Naive thymus-derived CD4-positive, alpha-beta T cell (primary cell): ENCODE measurements at regions not wholly inside any gene's neighbourhood (a gene's known extent, or its start where the extent isn't known, plus 50 kb on each side); places are given as distances from the start of the nearest gene placed in this dataset.

ENCODE experiments used
- ATAC-seq: fragments of 150-1000 bp; cut with Tn5 transposase; 2 replicates; pipeline ENCODE4 v1.10.0; 2021; ENCODE audit warnings: mild to moderate bottlenecking, moderate library complexity
- CTCF ChIA-PET: fragments of 350-600 bp; sonication (Branson Sonifier 250); formaldehyde crosslinking; loops from one replicate; lab custom pipeline; 2021; ENCODE audit warnings: antibody characterized with exemption; lab: Charles Lee
- POLR2A ChIA-PET: fragments of 350-600 bp; sonication (Branson Sonifier 250); formaldehyde crosslinking; loops from one replicate; lab custom pipeline; 2021; ENCODE audit warnings: antibody characterized with exemption, inconsistent platforms; lab: Charles Lee
- DNase-seq, 9 donors: peaks; one replicate each; pipeline versions ENCODE4 v3.0.0 to v3.0.0-alpha.2; 2020 to 2022; ENCODE audit warnings: mixed read lengths in 1 of 9
- H3K27ac ChIP-seq: one replicate; pipeline ENCODE4 v1.7.0; 2013; ENCODE audit warnings: mild to moderate bottlenecking, low read depth, low read length, moderate library complexity
- H3K27me3 ChIP-seq, 2 donors: one replicate each; pipeline ENCODE4 v1.7.0; 2013; ENCODE audit warnings: low read length in 2 of 2, mild to moderate bottlenecking in 2 of 2, moderate library complexity in 2 of 2; ENCODE audit not compliant: control insufficient read depth in 2 of 2, insufficient read depth in 2 of 2
- H3K36me3 ChIP-seq, 3 experiments: 1 replicate in 2 of 3; 2 replicates in 1 of 3; pipeline ENCODE4 v1.7.0; 2013; ENCODE audit warnings: low read length in 3 of 3, mild to moderate bottlenecking in 3 of 3, moderate library complexity in 1 of 3; ENCODE audit not compliant: insufficient read depth in 3 of 3, control insufficient read depth in 2 of 3
- H3K4me1 ChIP-seq, 2 donors: one replicate each; pipeline ENCODE4 v1.7.0; 2013; ENCODE audit warnings: low read length in 2 of 2, mild to moderate bottlenecking in 2 of 2, moderate library complexity in 1 of 2; ENCODE audit not compliant: control insufficient read depth in 2 of 2, insufficient read depth in 2 of 2
- H3K4me3 ChIP-seq: 2 replicates; pipeline ENCODE4 v1.7.0; 2013; ENCODE audit warnings: mild to moderate bottlenecking, low read length
- H3K9me3 ChIP-seq, 3 experiments: 1 replicate in 2 of 3; 2 replicates in 1 of 3; pipeline ENCODE4 v1.7.0; 2013; ENCODE audit warnings: low read length in 3 of 3; ENCODE audit not compliant: control insufficient read depth in 2 of 3
- H3K27ac Mint-ChIP-seq, 9 donors: one replicate each; pipeline ENCODE4 v1.8.0; 2020 to 2022; ENCODE audit warnings: mixed read lengths in 9 of 9, mild to moderate bottlenecking in 8 of 9, moderate library complexity in 5 of 9, inconsistent platforms in 2 of 9
- H3K27me3 Mint-ChIP-seq, 5 donors: one replicate each; pipeline ENCODE4 v1.8.0; 2021 to 2022; ENCODE audit warnings: mixed read lengths in 5 of 5, mild to moderate bottlenecking in 1 of 5
- H3K36me3 Mint-ChIP-seq, 5 donors: one replicate each; pipeline ENCODE4 v1.8.0; 2020 to 2022; ENCODE audit warnings: mixed read lengths in 5 of 5, mild to moderate bottlenecking in 3 of 5, inconsistent platforms in 1 of 5
- H3K4me1 Mint-ChIP-seq, 7 donors: one replicate each; pipeline ENCODE4 v1.8.0; 2020 to 2022; ENCODE audit warnings: mixed read lengths in 7 of 7, mild to moderate bottlenecking in 3 of 7, inconsistent platforms in 1 of 7
- H3K4me3 Mint-ChIP-seq, 10 donors: one replicate each; pipeline ENCODE4 v1.8.0; 2020 to 2022; ENCODE audit warnings: mild to moderate bottlenecking in 10 of 10, mixed read lengths in 10 of 10, moderate library complexity in 6 of 10, inconsistent platforms in 2 of 10
- H3K9me3 Mint-ChIP-seq, 11 donors: one replicate each; pipeline ENCODE4 v1.8.0; 2020 to 2022; ENCODE audit warnings: mixed read lengths in 11 of 11, mild to moderate bottlenecking in 4 of 11, inconsistent platforms in 1 of 11, moderate library complexity in 1 of 11
- intact Hi-C, 2 donors: fragments of 100-400 bp; cut with micrococcal nuclease; formaldehyde crosslinking; loops; one replicate each; pipeline ENCODE4 v1.15.1; 2023

DNA sequence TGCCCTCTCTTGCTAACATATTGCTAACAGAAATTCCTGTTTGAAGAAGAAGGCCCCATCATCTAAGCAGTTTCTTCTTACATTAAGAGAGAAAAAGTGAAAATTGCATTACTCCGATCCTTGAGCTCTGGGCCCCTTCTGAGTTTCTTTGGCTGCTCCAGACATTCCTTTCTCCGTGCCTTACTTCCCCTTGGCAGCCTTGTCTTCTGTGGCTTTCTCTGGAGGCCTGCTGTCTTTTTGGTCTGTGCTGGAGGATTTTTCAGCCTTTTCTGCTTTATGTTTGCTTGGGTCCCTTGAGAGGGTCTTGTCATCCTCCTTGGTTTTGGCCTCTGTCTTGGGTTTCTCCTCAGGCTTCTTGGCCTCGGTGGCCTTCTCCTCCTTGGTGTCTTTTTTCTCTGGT is 378.8 kb upstream of the CHD6 start:
- no peak for ATAC-seq
- H3K4me1 ChIP-seq: no peaks in the 10 kb centered on the region
- H3K27ac Mint-ChIP-seq: no peak overlapping the region
- intact Hi-C loops: no loop called here
- no peaks in the 10 kb centered on the region for H3K36me3 ChIP-seq
- H3K4me3 ChIP-seq: no peak overlapping the region
- ChIA-PET CTCF (no interaction called here), POLR2A (no interaction called here)
- no peak overlapping the region for H3K4me3 Mint-ChIP-seq
- H3K27ac ChIP-seq: no peak overlapping the region
- H3K27me3 ChIP-seq: no peaks in the 10 kb centered on the region
- no peaks in the 10 kb centered on the region for H3K4me1 Mint-ChIP-seq
- H3K9me3 ChIP-seq: no peaks in the 10 kb centered on the region
- peaks cover 0 to 9% (median 0%) of the 10 kb centered on the region in 5 donors for H3K36me3 Mint-ChIP-seq
- peaks cover 0 to 15% (median 5%) of the 10 kb centered on the region in 5 donors for H3K27me3 Mint-ChIP-seq
- no peak for DNase-seq
- H3K9me3 Mint-ChIP-seq: peaks cover 3 to 30% (median 9%) of the 10 kb centered on the region in 11 donors

DNA sequence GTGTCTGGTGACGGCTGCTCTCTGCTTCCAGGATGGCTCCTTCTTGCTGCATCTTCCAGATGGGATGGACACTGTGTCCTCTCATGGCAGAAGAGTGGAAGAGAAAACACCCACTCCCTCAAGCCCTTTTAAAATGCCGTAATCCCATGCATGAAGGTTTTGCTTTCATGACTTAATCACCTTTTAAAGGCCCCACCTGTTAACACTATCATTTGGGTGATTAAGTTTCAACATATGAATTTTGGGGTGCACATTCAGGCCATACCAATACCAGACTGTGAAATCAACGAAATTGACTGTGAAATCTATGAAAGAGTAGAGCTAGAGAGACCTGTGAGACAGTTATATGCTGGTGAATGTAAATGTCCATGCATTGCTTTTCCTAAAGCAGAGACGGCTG is 374.3 kb upstream of the CHD6 start:
- POLR2A ChIA-PET: no interaction called here
- Mint-ChIP-seq H3K9me3 (peaks cover 0 to 12% (median 2%) of the 10 kb centered on the region in 11 donors), H3K27ac (no peak overlapping the region), H3K4me1 (no peaks in the 10 kb centered on the region), H3K4me3 (no peak overlapping the region), H3K27me3 (peaks cover 0 to 11% (median 3%) of the 10 kb centered on the region in 5 donors), H3K36me3 (no peaks in the 10 kb centered on the region)
- Histone ChIP-seq H3K9me3 (no peaks in the 10 kb centered on the region), H3K4me3 (no peak overlapping the region), H3K27ac (no peak overlapping the region), H3K4me1 (no peaks in the 10 kb centered on the region), H3K27me3 (no peaks in the 10 kb centered on the region), H3K36me3 (no peaks in the 10 kb centered on the region)
- intact Hi-C loops: no loop called here
- ATAC-seq: no peak
- DNase-seq: no peak
- CTCF ChIA-PET: no interaction called here

DNA sequence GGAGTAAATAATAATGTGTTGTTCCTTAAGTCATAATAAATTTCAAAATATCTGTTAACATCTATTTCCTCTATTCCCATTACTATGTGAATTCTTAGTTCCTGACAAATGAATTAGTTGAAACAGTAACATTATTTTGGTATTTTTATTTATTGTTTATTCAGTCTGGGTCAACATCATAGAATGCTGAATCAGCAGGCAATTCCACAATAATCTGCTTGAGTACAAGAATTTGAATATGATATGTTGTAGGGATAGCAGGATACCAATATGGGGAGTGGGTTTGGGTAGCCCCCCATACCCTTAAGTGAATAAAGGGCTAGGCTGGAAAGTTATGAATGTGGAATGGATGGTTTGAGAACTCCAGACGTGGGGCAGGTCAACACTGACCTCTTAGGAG is 373.2 kb upstream of the CHD6 start:
- intact Hi-C loops: no loop called here
- Mint-ChIP-seq H3K27ac (no peak overlapping the region), H3K36me3 (no peaks in the 10 kb centered on the region), H3K27me3 (peaks cover 0 to 11% (median 0%) of the 10 kb centered on the region in 5 donors), H3K4me1 (no peaks in the 10 kb centered on the region), H3K9me3 (peaks cover 0 to 12% (median under 1%) of the 10 kb centered on the region in 11 donors), H3K4me3 (no peak overlapping the region)
- Histone ChIP-seq H3K9me3 (no peaks in the 10 kb centered on the region), H3K27me3 (no peaks in the 10 kb centered on the region), H3K27ac (no peak overlapping the region), H3K4me3 (no peak overlapping the region), H3K4me1 (no peaks in the 10 kb centered on the region), H3K36me3 (no peaks in the 10 kb centered on the region)
- CTCF ChIA-PET: no interaction called here
- no peak for DNase-seq
- POLR2A ChIA-PET: no interaction called here
- ATAC-seq: no peak

DNA sequence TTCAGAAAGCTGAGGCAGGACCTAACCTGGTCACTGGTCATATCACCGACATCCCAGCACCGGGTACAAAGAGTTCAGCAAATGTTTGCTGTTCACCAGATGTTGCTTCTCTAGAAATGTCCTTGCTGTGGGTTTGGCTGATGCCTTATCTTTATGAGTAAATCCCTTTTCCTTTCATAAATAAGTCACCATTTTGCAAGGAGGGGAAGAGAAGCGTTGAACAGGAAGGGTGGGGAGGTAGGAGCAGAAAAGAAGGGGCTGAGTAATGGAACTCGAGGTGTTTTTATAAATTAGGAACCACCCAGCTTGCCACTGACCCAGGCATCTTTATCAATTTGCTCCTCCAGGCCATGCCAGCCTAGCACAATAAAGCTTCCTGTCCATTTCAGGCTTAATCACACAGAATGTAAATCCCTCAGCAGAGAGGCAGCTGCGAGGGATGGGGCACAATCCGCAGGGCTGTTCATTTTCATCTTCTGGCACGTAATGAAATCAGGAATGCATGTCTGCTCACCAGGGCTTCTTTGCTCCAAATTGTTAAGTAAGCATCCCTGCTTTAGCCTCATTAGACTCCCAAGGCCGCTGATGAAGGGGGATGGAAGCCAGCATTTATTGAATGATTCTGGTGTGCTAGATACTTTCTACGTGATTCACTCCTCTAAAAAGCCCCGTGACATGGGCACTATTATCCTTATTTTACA is 371.9 kb upstream of the CHD6 start:
- DNase-seq (no peak), ATAC-seq (no peak)
- no peak overlapping the region for H3K4me3 ChIP-seq
- Mint-ChIP-seq H3K9me3 (peaks cover 0 to 6% (median 0%) of the 10 kb centered on the region in 11 donors), H3K27me3 (peaks cover 0 to 16% (median 0%) of the 10 kb centered on the region in 5 donors), H3K36me3 (no peaks in the 10 kb centered on the region), H3K4me1 (no peaks in the 10 kb centered on the region), H3K4me3 (no peak overlapping the region), H3K27ac (no peak overlapping the region)
- H3K36me3 ChIP-seq: no peaks in the 10 kb centered on the region
- POLR2A ChIA-PET: no interaction called here
- no peaks in the 10 kb centered on the region for H3K4me1 ChIP-seq
- no peak overlapping the region for H3K27ac ChIP-seq
- H3K9me3 ChIP-seq: no peaks in the 10 kb centered on the region
- CTCF ChIA-PET: no interaction called here
- intact Hi-C loops: no loop called here
- no peaks in the 10 kb centered on the region for H3K27me3 ChIP-seq

DNA sequence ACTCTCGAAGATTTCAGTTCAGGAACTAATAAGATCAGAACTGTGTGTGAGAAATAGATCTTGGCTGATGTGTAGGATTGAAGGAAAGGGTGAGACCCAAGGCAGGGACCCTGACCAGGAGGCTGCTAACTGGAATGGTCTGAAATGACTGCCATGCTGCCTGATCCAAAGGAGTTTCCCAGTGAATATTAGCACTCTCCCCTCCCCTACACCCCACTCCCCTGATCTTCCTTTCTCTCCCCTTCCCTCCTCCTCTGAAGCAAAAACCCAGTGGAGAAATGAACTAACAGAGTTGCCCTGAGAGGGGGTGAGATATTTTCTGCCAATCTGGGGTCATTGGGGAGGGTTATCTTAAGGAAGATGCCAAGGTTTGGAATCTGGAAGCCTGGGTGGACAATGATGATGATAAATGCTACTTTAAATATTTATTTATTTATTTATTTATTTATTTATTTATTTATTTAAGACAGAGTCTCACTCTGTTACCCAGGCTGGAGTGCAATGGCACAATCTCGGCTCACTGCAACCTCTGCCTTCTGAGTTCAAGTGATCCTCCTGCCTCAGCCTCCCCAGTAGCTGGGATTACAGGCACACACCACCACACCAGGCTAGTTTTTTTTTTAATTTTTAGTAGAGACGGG is 371.0 kb upstream of the CHD6 start:
- H3K27ac ChIP-seq: no peak overlapping the region
- H3K4me1 Mint-ChIP-seq: no peaks in the 10 kb centered on the region

DNA sequence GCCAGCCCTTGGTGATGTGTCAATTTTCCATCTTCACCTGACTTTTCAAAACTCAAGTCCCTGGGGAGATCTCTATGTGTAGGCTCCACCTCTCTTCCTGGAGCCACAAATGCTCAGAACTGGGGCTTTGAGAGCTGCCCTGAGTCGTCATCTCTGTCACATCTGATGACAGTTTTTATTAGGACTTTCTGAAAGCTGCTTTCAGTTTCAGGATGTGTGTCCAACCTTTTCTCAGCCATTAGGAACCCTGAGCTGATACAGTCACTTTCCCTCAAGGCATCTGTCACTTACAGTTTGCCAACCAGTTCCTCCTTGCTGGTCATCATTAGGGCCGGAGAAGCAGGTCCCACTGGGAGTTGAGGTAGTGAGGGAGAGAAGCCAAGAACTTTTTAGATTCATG is 365.9 kb upstream of the CHD6 start:
- ChIA-PET CTCF (no interaction called here), POLR2A (no interaction called here)
- Histone ChIP-seq H3K36me3 (no peaks in the 10 kb centered on the region), H3K27me3 (no peaks in the 10 kb centered on the region), H3K27ac (no peak overlapping the region), H3K4me1 (no peaks in the 10 kb centered on the region), H3K9me3 (no peaks in the 10 kb centered on the region), H3K4me3 (no peak overlapping the region)
- Mint-ChIP-seq H3K4me1 (no peaks in the 10 kb centered on the region), H3K4me3 (no peak overlapping the region), H3K27ac (no peak overlapping the region), H3K9me3 (peaks cover 0 to 9% (median 0%) of the 10 kb centered on the region in 11 donors), H3K27me3 (peaks cover 0 to 7% (median 0%) of the 10 kb centered on the region in 5 donors), H3K36me3 (peaks cover 0 to 5% (median 0%) of the 10 kb centered on the region in 5 donors)
- intact Hi-C loops: no loop called here
- ATAC-seq: no peak
- no peak for DNase-seq

More for the DNA sequence above, 371.0 kb upstream of the CHD6 start:
- H3K27ac Mint-ChIP-seq: no peak overlapping the region
- POLR2A ChIA-PET: no interaction called here
- H3K4me3 ChIP-seq: no peak overlapping the region
- H3K4me1 ChIP-seq: no peaks in the 10 kb centered on the region
- H3K9me3 ChIP-seq: no peaks in the 10 kb centered on the region
- no peak for ATAC-seq
- no peaks in the 10 kb centered on the region for H3K36me3 ChIP-seq
- DNase-seq: no peak
- peaks cover 0 to 9% (median 0%) of the 10 kb centered on the region in 11 donors for H3K9me3 Mint-ChIP-seq
- CTCF ChIA-PET: no interaction called here
- peaks cover 0 to 5% (median 0%) of the 10 kb centered on the region in 5 donors for H3K36me3 Mint-ChIP-seq
- intact Hi-C loops: no loop called here
- H3K27me3 Mint-ChIP-seq: peaks cover 0 to 16% (median 0%) of the 10 kb centered on the region in 5 donors
- H3K4me3 Mint-ChIP-seq: no peak overlapping the region
- no peaks in the 10 kb centered on the region for H3K27me3 ChIP-seq

DNA sequence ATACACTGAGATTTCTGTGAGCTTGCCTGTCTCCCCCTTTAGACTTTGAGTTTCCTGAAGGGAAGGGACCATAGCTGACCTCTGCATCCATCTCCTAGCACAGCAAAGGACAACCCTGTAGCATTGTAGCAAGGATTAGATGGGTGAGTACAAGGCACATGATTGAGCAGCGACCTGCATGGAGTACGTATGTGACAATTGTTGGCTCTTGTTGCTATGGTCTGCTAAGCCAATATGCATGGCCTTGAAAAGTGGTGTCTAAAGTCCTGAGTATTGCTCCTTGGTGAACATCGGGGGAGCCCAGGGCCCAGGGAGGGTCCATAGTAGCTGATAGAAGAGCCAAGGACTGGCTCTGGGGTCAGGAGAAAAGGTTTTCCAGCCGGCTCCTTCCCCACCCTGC is 365.0 kb upstream of the CHD6 start:
- Mint-ChIP-seq H3K27ac (no peak overlapping the region), H3K4me3 (no peak overlapping the region), H3K36me3 (peaks cover 0 to 5% (median 0%) of the 10 kb centered on the region in 5 donors), H3K4me1 (no peaks in the 10 kb centered on the region), H3K27me3 (peaks cover 0 to 7% (median 0%) of the 10 kb centered on the region in 5 donors), H3K9me3 (peaks cover 0 to 9% (median 0%) of the 10 kb centered on the region in 11 donors)
- H3K4me1 ChIP-seq: no peaks in the 10 kb centered on the region
- no peak for DNase-seq
- no peak overlapping the region for H3K4me3 ChIP-seq
- no peak overlapping the region for H3K27ac ChIP-seq
- ChIA-PET CTCF (no interaction called here), POLR2A (no interaction called here)
- no peak for ATAC-seq
- no peaks in the 10 kb centered on the region for H3K36me3 ChIP-seq
- intact Hi-C loops: no loop called here
- no peaks in the 10 kb centered on the region for H3K9me3 ChIP-seq
- no peaks in the 10 kb centered on the region for H3K27me3 ChIP-seq
